ENCODE measurements at regions not wholly inside any gene's neighbourhood (a gene's known extent, or its start where the extent isn't known, plus 50 kb on each side); places are given as distances from the start of the nearest gene placed in this dataset.
"Not testable (repeated sequence)": the region's sequence is repeated elsewhere in the genome, so short reads cannot be mapped to it uniquely, and the experiment has no call there.

- DNase-seq, result no peak
These were observed 51.1 kb upstream of the MIER3 start for GRCh38 chr5:57002959-57003485.

DNA sequence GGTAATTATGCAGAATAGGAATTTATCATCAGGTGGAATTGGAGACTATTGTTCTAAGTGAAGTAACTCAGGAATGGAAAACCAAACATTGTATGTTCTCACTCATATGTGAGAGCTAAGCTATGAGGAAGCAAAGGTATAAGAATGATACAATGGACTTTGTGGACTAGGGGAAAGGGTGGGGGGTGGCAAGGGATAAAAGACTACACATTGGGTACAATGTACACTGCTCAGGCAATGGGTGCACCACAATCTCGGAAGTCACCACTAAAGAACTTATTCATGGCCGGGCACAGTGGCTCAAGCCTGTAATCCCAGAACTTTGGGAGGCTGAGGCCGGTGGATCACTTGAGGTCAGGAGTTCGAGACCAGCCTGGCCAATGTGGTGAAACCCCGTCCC, 51.6 kb upstream of the MIER3 start:
- not testable (repeated sequence) for DNase-seq

GRCh38 chr5:57004800-57005199, 52.9 kb upstream of the MIER3 start:
- no peak for DNase-seq

- DNase-seq, result no peak
These were observed 55.4 kb upstream of the MIER3 start for GRCh38 chr5:57007344-57007743.

- DNase-seq, result no peak
These were observed 57.9 kb upstream of the MIER3 start for GRCh38 chr5:57009811-57010210.

GRCh38 chr5:57010786-57011185, 58.9 kb upstream of the MIER3 start:
- no peak for DNase-seq

DNA sequence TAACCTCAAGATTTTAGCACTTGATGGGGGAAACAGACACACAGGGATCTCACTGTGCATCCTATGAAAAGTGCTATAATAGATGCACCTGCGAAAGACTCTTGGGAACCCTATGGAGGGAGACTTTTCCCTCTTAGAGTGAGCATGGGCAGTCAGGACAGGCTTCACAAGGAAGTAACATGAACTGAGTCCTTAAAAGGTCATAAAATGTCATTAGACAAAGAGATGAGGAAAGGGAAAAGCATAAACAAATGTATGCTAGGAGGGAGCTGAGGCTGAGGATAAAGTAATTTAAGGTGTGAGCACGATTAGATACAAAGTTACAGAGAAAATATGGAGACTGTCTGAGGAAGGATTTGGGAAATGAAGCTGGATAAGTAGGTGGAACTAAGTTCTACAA, 60.6 kb upstream of the MIER3 start:
- no peak for DNase-seq

- no peak for DNase-seq
These were observed 74.0 kb upstream of the MIER3 start for GRCh38 chr5:57025961-57026360.

GRCh38 chr5:57028161-57028560, 76.2 kb upstream of the MIER3 start:
- DNase-seq, result no peak

- no peak for DNase-seq
These were observed 80.2 kb upstream of the MIER3 start for GRCh38 chr5:57032151-57032551.

DNA sequence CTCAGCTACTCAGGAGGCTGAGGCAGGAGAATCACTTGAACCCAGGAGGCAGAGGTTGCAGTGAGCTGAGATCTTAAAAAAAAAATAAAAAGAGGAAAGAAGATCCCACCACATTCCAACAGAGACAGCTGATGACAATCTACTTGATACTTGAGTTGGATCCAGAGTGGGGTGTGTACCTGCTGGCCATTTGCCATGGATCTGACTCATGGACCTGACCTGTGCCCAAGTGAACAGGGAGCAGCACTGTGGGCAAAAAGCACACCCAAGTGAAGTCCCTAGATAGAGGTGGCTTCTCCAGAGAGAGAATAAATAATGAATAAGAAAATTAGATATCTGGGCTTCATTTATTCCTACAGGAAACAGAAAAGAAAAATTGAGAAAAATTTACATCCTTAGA, 81.2 kb upstream of the MIER3 start:
- no peak for DNase-seq

- no peak for DNase-seq
These were observed 81.6 kb upstream of the MIER3 start for GRCh38 chr5:57033503-57033902.

GRCh38 chr5:57034201-57034916, 82.4 kb upstream of the MIER3 start:
- no peak for DNase-seq

GRCh38 chr5:57035955-57036354, 84.0 kb upstream of the MIER3 start:
- no peak for DNase-seq

DNA sequence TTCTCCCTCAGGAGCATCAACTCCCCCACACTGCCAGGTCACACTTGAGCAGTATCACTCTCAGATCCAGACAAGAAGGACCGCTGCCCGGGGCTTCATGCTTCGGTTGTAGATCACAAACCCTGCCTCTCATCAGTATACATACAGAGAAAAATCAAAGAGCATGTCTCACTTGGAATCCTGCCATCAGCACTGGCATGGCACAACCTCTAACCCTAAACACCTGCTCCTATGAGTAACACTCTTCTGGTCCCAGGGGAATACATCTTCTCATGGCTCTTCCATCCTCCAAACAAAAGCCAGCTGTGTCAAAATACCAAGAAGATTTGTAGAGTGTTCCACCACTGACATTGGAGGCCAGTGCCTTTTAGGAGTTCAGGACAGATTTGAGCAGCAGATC, 84.8 kb upstream of the MIER3 start:
- no peak for DNase-seq

DNA sequence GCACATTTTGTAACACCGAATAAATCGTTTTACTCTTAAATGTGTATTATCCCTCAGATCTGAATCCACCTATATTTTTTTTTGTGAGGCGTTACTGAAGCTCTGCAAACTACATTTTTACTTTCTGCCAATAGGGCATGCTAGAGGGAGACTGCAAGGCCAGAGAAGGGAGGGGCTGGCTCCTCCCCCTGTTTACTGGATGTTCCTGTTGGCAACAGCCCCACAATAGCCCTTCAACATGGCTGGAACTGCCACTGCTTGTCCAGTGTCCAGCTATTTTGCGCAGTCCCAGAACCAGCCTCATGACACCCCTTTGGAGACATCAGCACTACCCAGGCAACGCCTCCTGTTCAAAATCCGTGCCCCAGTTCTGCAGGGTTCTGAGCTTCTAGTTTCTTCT, 85.4 kb upstream of the MIER3 start:
- DNase-seq, result no peak

DNA sequence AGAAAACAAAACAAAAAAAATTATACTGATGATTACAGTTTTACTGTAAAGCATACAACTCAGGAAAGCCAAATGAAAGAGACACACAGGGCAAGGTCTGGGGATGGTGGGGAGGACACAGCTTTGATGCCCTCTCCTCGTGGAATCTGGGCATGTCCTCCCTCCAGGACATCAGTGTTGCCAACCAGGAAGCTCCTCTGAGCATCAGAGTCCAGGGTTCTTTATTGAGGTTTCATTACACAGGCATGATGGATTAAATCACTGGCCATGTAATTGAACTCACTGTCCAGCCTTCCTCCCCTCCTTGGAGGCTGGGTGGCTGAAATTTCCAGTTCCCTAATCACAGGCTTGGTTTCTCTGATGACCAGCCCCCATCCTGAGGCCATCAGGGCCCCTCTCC, 89.6 kb upstream of the MIER3 start:
- DNase-seq, result no peak

- no peak for DNase-seq
These were observed 90.6 kb upstream of the MIER3 start for GRCh38 chr5:57042524-57042931.

DNA sequence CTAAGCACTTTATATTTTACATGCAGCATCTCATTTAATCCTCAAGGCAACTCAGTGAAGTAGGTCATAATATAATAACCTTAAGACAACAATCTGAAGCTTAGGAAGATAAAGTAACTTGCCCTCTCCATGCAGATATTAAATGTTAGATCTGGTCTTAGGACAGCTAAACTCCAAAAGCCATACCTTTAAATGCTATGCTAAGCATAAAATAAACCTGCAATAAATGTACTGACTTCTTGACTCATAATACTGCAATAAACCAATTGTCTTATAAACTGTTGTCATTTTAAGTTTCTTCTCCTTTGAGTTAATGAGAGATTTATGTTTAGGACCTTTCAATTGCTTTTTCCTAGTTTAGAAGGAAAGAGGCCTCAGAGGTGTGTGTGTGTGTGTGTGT, 102.2 kb upstream of the MIER3 start:
- no peak for DNase-seq

DNA sequence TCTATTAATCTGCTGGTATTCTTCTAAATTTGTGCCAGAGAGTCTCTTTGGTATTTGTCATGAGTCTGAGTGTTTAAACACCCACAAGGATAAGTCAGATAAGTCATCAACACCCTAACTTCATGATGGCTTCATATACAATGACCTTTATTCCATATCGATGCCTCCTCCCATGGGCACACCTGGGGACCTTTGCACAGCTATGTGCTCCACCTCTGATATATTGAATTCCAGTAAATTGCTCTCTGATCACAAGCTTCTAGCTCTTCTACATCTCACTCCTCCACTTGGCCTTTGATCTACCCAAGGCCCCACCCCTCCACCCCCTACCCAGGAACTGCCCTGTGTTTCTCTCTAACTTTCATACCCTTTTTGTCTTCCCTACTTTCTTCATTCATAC, 102.7 kb upstream of the MIER3 start:
- DNase-seq, result no peak

GRCh38 chr5:57055731-57056130, 103.8 kb upstream of the MIER3 start:
- no peak for DNase-seq

GRCh38 chr5:57063773-57064172, 110.1 kb upstream of the GPBP1 start:
- DNase-seq, result no peak

GRCh38 chr5:57066924-57067596, 106.8 kb upstream of the GPBP1 start:
- DNase-seq, result no peak

- DNase-seq, result no peak
These were observed 106.3 kb upstream of the GPBP1 start for GRCh38 chr5:57067597-57067924.
